Esophagus squamous epithelium (tissue), 4 donors: ENCODE measurements at regions not wholly inside any gene's neighbourhood (a gene's known extent, or its start where the extent isn't known, plus 50 kb on each side); places are given as distances from the start of the nearest gene placed in this dataset.
"Not testable (repeated sequence)": the region's sequence is repeated elsewhere in the genome, so short reads cannot be mapped to it uniquely, and the experiment has no call there.

ENCODE experiments used
- POLR2A ChIP-seq, 4 donors: fragments of 450-650 bp; IDR thresholded peaks; one replicate each; pipeline ENCODE4 v1.6.1; 2017; ENCODE audit warnings: antibody characterized with exemption in 4 of 4, mild to moderate bottlenecking in 4 of 4, moderate library complexity in 3 of 4
- TF ChIP-seq, protein P1 (sequence below), 6 experiments: fragments of 450-650 bp in 4 of 6; fragments of 200-600 bp in 2 of 6; sonication (generic) in 2 of 6; IDR thresholded peaks; one replicate each; pipeline ENCODE4 v1.5.1; 2016 to 2019; ENCODE audit warnings: antibody characterized with exemption in 6 of 6, mild to moderate bottlenecking in 4 of 6, moderate library complexity in 4 of 6

DNA sequence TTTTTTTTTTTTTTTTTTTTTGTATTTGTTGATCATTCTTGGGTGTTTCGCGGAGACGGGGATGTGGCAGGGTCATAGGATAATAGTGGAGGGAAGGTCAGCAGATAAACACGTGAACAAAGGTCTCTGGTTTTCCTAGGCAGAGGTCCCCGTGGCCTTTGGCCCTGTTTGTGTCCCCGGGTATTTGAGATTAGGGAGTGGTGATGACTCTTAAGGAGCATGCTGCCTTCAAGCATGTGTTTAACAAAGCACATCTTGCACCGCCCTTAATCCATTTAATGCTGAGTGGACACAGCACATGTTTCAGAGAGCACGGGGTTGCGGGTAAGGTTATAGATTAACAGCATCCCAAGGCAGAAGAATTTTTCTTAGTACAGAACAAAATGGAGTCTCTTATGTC lies 435.8 kb upstream of the ZP4 start:
- TF ChIP-seq, protein P1, sequence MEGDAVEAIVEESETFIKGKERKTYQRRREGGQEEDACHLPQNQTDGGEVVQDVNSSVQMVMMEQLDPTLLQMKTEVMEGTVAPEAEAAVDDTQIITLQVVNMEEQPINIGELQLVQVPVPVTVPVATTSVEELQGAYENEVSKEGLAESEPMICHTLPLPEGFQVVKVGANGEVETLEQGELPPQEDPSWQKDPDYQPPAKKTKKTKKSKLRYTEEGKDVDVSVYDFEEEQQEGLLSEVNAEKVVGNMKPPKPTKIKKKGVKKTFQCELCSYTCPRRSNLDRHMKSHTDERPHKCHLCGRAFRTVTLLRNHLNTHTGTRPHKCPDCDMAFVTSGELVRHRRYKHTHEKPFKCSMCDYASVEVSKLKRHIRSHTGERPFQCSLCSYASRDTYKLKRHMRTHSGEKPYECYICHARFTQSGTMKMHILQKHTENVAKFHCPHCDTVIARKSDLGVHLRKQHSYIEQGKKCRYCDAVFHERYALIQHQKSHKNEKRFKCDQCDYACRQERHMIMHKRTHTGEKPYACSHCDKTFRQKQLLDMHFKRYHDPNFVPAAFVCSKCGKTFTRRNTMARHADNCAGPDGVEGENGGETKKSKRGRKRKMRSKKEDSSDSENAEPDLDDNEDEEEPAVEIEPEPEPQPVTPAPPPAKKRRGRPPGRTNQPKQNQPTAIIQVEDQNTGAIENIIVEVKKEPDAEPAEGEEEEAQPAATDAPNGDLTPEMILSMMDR (IDR thresholded peaks at IDR 0.05) = not testable (repeated sequence)
- not testable (repeated sequence) for TF ChIP-seq POLR2A (IDR thresholded peaks at IDR 0.05)
